ENCODE measurements at regions not wholly inside any gene's neighbourhood (a gene's known extent, or its start where the extent isn't known, plus 50 kb on each side); places are given as distances from the start of the nearest gene placed in this dataset.

- no peak overlapping the region for H2BK12ac ChIP-seq (ENCODE audit: insufficient read length, low read depth, low read length)
- TF ChIP-seq, protein P1, sequence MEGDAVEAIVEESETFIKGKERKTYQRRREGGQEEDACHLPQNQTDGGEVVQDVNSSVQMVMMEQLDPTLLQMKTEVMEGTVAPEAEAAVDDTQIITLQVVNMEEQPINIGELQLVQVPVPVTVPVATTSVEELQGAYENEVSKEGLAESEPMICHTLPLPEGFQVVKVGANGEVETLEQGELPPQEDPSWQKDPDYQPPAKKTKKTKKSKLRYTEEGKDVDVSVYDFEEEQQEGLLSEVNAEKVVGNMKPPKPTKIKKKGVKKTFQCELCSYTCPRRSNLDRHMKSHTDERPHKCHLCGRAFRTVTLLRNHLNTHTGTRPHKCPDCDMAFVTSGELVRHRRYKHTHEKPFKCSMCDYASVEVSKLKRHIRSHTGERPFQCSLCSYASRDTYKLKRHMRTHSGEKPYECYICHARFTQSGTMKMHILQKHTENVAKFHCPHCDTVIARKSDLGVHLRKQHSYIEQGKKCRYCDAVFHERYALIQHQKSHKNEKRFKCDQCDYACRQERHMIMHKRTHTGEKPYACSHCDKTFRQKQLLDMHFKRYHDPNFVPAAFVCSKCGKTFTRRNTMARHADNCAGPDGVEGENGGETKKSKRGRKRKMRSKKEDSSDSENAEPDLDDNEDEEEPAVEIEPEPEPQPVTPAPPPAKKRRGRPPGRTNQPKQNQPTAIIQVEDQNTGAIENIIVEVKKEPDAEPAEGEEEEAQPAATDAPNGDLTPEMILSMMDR (conservative IDR thresholded peaks at IDR 0.05), result no peak
- Mint-ChIP-seq H3K4me1 (peaks cover 52 to 54% of the 10 kb centered on the region in 2 experiments), H3K36me3 (ENCODE audit: insufficient read depth in 1 of 3, low read depth in 3 of 3) (peaks cover 33 to 45% (median 43%) of the 10 kb centered on the region in 3 experiments), H3K27me3 (ENCODE audit: low read depth) (peaks cover 9% of the 10 kb centered on the region), H3K27ac (peak overlapping the region; percentile 78 to 98 (median 94)), H3K9me3 (peaks cover 45 to 48% of the 10 kb centered on the region in 2 experiments), H3K4me3 (peak overlapping the region in 1 of 2 experiments; percentile 43; a peak in 3 of 5 replicates)
- no peak overlapping the region for H2BK120ac ChIP-seq (ENCODE audit: low read depth, low read length, poor library complexity, severe bottlenecking)
- no peak overlapping the region for H2BK15ac ChIP-seq (ENCODE audit: low read depth, low read length)
- H3K14ac ChIP-seq (ENCODE audit: insufficient read depth, low read length), result no peak overlapping the region
- H3K23ac ChIP-seq (ENCODE audit: insufficient read length, low read depth, low read length), result no peak overlapping the region
- H3K27me3 ChIP-seq (ENCODE audit: insufficient read depth, low read length), result no peaks in the 10 kb centered on the region
- H2BK5ac ChIP-seq (ENCODE audit: insufficient read length, low read length), result no peak overlapping the region
- H4K91ac ChIP-seq (ENCODE audit: insufficient read length, low read depth, low read length), result no peak overlapping the region
- H3K56ac ChIP-seq (ENCODE audit: insufficient read length, low read depth, low read length), result no peak overlapping the region
- no peaks in the 10 kb centered on the region for H3K79me1 ChIP-seq (ENCODE audit: insufficient read depth, low read depth, low read length, poor library complexity, severe bottlenecking)
- no peaks in the 10 kb centered on the region for H3K23me2 ChIP-seq (ENCODE audit: insufficient read length, low read depth, low read length, poor library complexity, severe bottlenecking)
- peaks cover 8% of the 10 kb centered on the region; the same call in 1 of the 2 replicates for H3K4me1 ChIP-seq (ENCODE audit: insufficient read depth, low read length)
- no peaks in the 10 kb centered on the region for H4K20me1 ChIP-seq (ENCODE audit: control insufficient read depth, insufficient read depth, insufficient read length)
- H3K27ac ChIP-seq (ENCODE audit: insufficient read length, low read depth, low read length), result peak overlapping the region; percentile 90
- H4K8ac ChIP-seq (replicated peaks; ENCODE audit: insufficient read length, low read depth, low read length), result no peak overlapping the region
- H3T11ph ChIP-seq (ENCODE audit: low read length), result no peak overlapping the region
- H2AFZ ChIP-seq (ENCODE audit: low read length), result no peak overlapping the region
- H2BK20ac ChIP-seq (ENCODE audit: low read depth, low read length, poor library complexity, severe bottlenecking), result no peak overlapping the region
- no peak overlapping the region for H3K18ac ChIP-seq (ENCODE audit: insufficient read length, low read depth, low read length)
- WGBS (ENCODE audit: extremely low coverage, insufficient read length, low lambda C conversion rate), result no CpG with 5 or more reads among the region's 3 CpGs
- no peak overlapping the region for H3K9ac ChIP-seq (ENCODE audit: extremely low read depth, insufficient read length, low read length)
- H3K4ac ChIP-seq (ENCODE audit: low read depth, low read length), result no peak overlapping the region
- no peak overlapping the region for H4K5ac ChIP-seq (ENCODE audit: insufficient read length, low read depth, low read length)
- no peak overlapping the region for H2AK5ac ChIP-seq (ENCODE audit: insufficient read length, low read length)
- H3K4me2 ChIP-seq (ENCODE audit: insufficient read depth, insufficient read length, low read length), result no peak overlapping the region
- no peaks in the 10 kb centered on the region for H3K9me3 ChIP-seq (ENCODE audit: control insufficient read depth, low read depth, low read length)
- DNase-seq, result no peak
- H3K79me2 ChIP-seq (ENCODE audit: insufficient read depth, low read length), result no peaks in the 10 kb centered on the region
Measured at GRCh38 chr5:173669483-173669882, 53.0 kb upstream of the BOD1 start.

Measured in H9 (cell line).